GM21447 (cell line): ENCODE measurements at regions not wholly inside any gene's neighbourhood (a gene's known extent, or its start where the extent isn't known, plus 50 kb on each side); places are given as distances from the start of the nearest gene placed in this dataset.

Experiments
- ATAC-seq: cut with Tn5 transposase; IDR thresholded peaks from one replicate; pipeline ENCODE4 v1.9.1; 2021; ENCODE audit not compliant: unreplicated experiment

- ATAC-seq = no peak
Measured at GRCh38 chr3:137409584-137409983, 354.5 kb upstream of the SOX14 start.

GRCh38 chr3:137410028-137410427 is 354.1 kb upstream of the SOX14 start:
- ATAC-seq = no peak

GRCh38 chr3:137420198-137420995 is 343.7 kb upstream of the SOX14 start:
- ATAC-seq = no peak

GRCh38 chr3:137438561-137438960 is 325.6 kb upstream of the SOX14 start:
- no peak for ATAC-seq

GRCh38 chr3:137460944-137461343 is 303.2 kb upstream of the SOX14 start:
- ATAC-seq = no peak

GRCh38 chr3:137463131-137463530 is 301.0 kb upstream of the SOX14 start:
- no peak for ATAC-seq

GRCh38 chr3:137464341-137464740 is 299.8 kb upstream of the SOX14 start:
- no peak for ATAC-seq

- ATAC-seq = no peak
Measured at GRCh38 chr3:137468446-137468845, 295.7 kb upstream of the SOX14 start.

- no peak for ATAC-seq
Measured at GRCh38 chr3:137469263-137469662, 294.9 kb upstream of the SOX14 start.

GRCh38 chr3:137471130-137471529 is 293.0 kb upstream of the SOX14 start:
- ATAC-seq = no peak

GRCh38 chr3:137471558-137472204 is 292.4 kb upstream of the SOX14 start:
- no peak for ATAC-seq

GRCh38 chr3:137477614-137478013 is 286.5 kb upstream of the SOX14 start:
- no peak for ATAC-seq

GRCh38 chr3:137509354-137510045 is 254.6 kb upstream of the SOX14 start:
- no peak for ATAC-seq

- no peak for ATAC-seq
Measured at GRCh38 chr3:137511655-137512054, 252.5 kb upstream of the SOX14 start.

- no peak for ATAC-seq
Measured at GRCh38 chr3:137514853-137515252, 249.3 kb upstream of the SOX14 start.

- no peak for ATAC-seq
Measured at GRCh38 chr3:137519602-137520001, 244.5 kb upstream of the SOX14 start.

GRCh38 chr3:137524751-137525150 is 239.4 kb upstream of the SOX14 start:
- ATAC-seq = no peak

GRCh38 chr3:137525471-137525870 is 238.6 kb upstream of the SOX14 start:
- no peak for ATAC-seq

- ATAC-seq = no peak
Measured at GRCh38 chr3:137542049-137542448, 222.1 kb upstream of the SOX14 start.

- ATAC-seq = no peak
Measured at GRCh38 chr3:137554242-137554641, 209.9 kb upstream of the SOX14 start.

GRCh38 chr3:137568880-137569279 is 195.2 kb upstream of the SOX14 start:
- ATAC-seq = no peak

- no peak for ATAC-seq
Measured at GRCh38 chr3:137572931-137573330, 191.2 kb upstream of the SOX14 start.
